SK-N-SH (cell line): ENCODE measurements at regions not wholly inside any gene's neighbourhood (a gene's known extent, or its start where the extent isn't known, plus 50 kb on each side); places are given as distances from the start of the nearest gene placed in this dataset.

Source experiments
- CTCF ChIA-PET: fragments of 300-600, 350-600 bp; formaldehyde crosslinking; extraction: SDS; loops from one replicate; lab custom pipeline; 2021; lab: Yijun Ruan, JAX
- POLR2A ChIA-PET: fragments of 350-600 bp; sonication (Branson Sonifier 250); formaldehyde crosslinking; extraction: SDS; loops from one replicate; lab custom pipeline; 2020; ENCODE audit warnings: antibody characterized with exemption, inconsistent platforms; lab: Yijun Ruan, JAX
- DNase-seq: peaks from one replicate; pipeline ENCODE4 v3.0.0; 2012
- H2AFZ ChIP-seq: fragments of 200-600 bp; sonication (generic); 2 replicates; pipeline ENCODE4 v1.8.1; 2016; ENCODE audit warnings: antibody characterized with exemption, mild to moderate bottlenecking, low read depth
- H3F3A ChIP-seq: fragments of 200-600 bp; sonication (generic); replicated peaks from 2 replicates; pipeline ENCODE3; 2016; ENCODE audit warnings: antibody characterized with exemption, mild to moderate bottlenecking; ENCODE audit not compliant: insufficient read depth
- H3K27ac ChIP-seq, 2 experiments: fragments of 200-500 bp in 1 of 2; fragments of 200-600 bp in 1 of 2; sonication (Bioruptor generic) in 1 of 2; sonication (generic), shearing (Covaris generic) in 1 of 2; 2 replicates each; pipeline versions ENCODE4 v1.5.1 to v1.6.1; 2014 to 2016; ENCODE audit warnings: low read depth in 2 of 2, inconsistent platforms in 1 of 2, low read length in 1 of 2, mild to moderate bottlenecking in 1 of 2, mixed read lengths in 1 of 2
- H3K27me3 ChIP-seq: fragments of 200-600 bp; sonication (generic), shearing (Covaris generic); 2 replicates; pipeline ENCODE4 v1.6.1; 2016; ENCODE audit warnings: mixed run types; ENCODE audit not compliant: insufficient read depth
- H3K36me3 ChIP-seq, 2 experiments: fragments of 200-500 bp in 1 of 2; fragments of 200-600 bp in 1 of 2; sonication (Bioruptor generic) in 1 of 2; sonication (generic) in 1 of 2; replicated peaks in 1 of 2; 2 replicates each; pipeline versions ENCODE3 to v1.5.1; 2014 to 2016; ENCODE audit warnings: low read length in 1 of 2, mild to moderate bottlenecking in 1 of 2; ENCODE audit not compliant: insufficient read depth in 2 of 2, control insufficient read depth in 1 of 2
- H3K4me1 ChIP-seq, 2 experiments: fragments of 200-500 bp in 1 of 2; fragments of 200-600 bp in 1 of 2; sonication (Bioruptor generic) in 1 of 2; sonication (generic), shearing (Covaris generic) in 1 of 2; 2 replicates each; pipeline versions ENCODE4 v1.5.1 to v1.6.1; 2014 to 2016; ENCODE audit warnings: low read depth in 1 of 2, low read length in 1 of 2, mixed run types in 1 of 2; ENCODE audit not compliant: insufficient read depth in 2 of 2, control insufficient read depth in 1 of 2
- H3K4me2 ChIP-seq: fragments of 200-600 bp; sonication (generic), shearing (Covaris generic); 2 replicates; pipeline ENCODE4 v1.6.1; 2017; ENCODE audit warnings: mixed run types
- H3K4me3 ChIP-seq, 2 experiments: fragments of 200-500 bp in 1 of 2; fragments of 200-600 bp in 1 of 2; sonication (Bioruptor generic) in 1 of 2; sonication (generic), shearing (Covaris generic) in 1 of 2; 2 replicates each; pipeline versions ENCODE4 v1.5.1 to v1.8.1; 2014 to 2016; ENCODE audit warnings: low read depth in 2 of 2, inconsistent platforms in 1 of 2, low read length in 1 of 2, mild to moderate bottlenecking in 1 of 2, mixed read lengths in 1 of 2, moderate library complexity in 1 of 2
- H3K79me2 ChIP-seq: fragments of 200-600 bp; sonication (generic); 2 replicates; pipeline ENCODE4 v1.8.1; 2017; ENCODE audit warnings: mild to moderate bottlenecking; ENCODE audit not compliant: insufficient read depth
- H3K9ac ChIP-seq: fragments of 200-600 bp; sonication (generic); 2 replicates; pipeline ENCODE4 v1.6.1; 2017; ENCODE audit warnings: mixed run types
- H3K9me2 ChIP-seq: fragments of 200-600 bp; sonication (generic); 2 replicates; pipeline ENCODE4 v1.6.1; 2017; ENCODE audit warnings: mixed run types
- H3K9me3 ChIP-seq: fragments of 200-600 bp; sonication (generic); 2 replicates; pipeline ENCODE4 v1.6.1; 2017; ENCODE audit warnings: mixed run types, mild to moderate bottlenecking, moderate library complexity
- H4K20me1 ChIP-seq: fragments of 200-600 bp; sonication (generic); 2 replicates; pipeline ENCODE4 v1.6.1; 2017; ENCODE audit warnings: mild to moderate bottlenecking, mixed run types; ENCODE audit not compliant: insufficient read depth
- CTCF ChIP-seq: fragments of 200-600 bp; sonication (generic); IDR thresholded peaks from 2 replicates; pipeline ENCODE4 v1.6.1; 2017; ENCODE audit warnings: antibody characterized with exemption, mild to moderate bottlenecking, moderate library complexity
- ELF1 ChIP-seq: IDR thresholded peaks from 2 replicates; pipeline ENCODE4 v1.4.0; 2012
- EP300 ChIP-seq, 2 experiments: IDR thresholded peaks; 2 replicates each; pipeline versions ENCODE4 v1.4.0 to v1.6.1; 2012; ENCODE audit warnings: borderline replicate concordance in 1 of 2, low read depth in 1 of 2, low read length in 1 of 2
- EZH2phosphoT487 ChIP-seq: fragments of 200-600 bp; sonication (generic); IDR thresholded peaks from 2 replicates; pipeline ENCODE4 v1.6.1; 2017; ENCODE audit warnings: low read depth, mixed run types, mild to moderate bottlenecking, antibody characterized with exemption, moderate library complexity, borderline replicate concordance
- FOSL2 ChIP-seq: IDR thresholded peaks from 2 replicates; pipeline ENCODE4 v1.4.0; 2012; ENCODE audit warnings: low read depth, mild to moderate bottlenecking, moderate library complexity, borderline replicate concordance
- FOXJ3 ChIP-seq: sonication (generic); formaldehyde crosslinking; IDR thresholded peaks from 2 replicates; pipeline ENCODE4 v1.5.1; 2020; ENCODE audit warnings: mild to moderate bottlenecking, missing genetic modification reagents
- GATA2 ChIP-seq: sonication (generic); formaldehyde crosslinking; IDR thresholded peaks from 2 replicates; pipeline ENCODE4 v1.5.0; 2020; ENCODE audit warnings: mild to moderate bottlenecking, missing genetic modification reagents
- JUND ChIP-seq: IDR thresholded peaks from 2 replicates; pipeline ENCODE4 v1.4.0; 2012
- RAD21 ChIP-seq: IDR thresholded peaks from 2 replicates; pipeline ENCODE4 v1.6.1; 2012; ENCODE audit warnings: mild to moderate bottlenecking, low read length
- RCOR1 ChIP-seq: fragments of 150-350 bp; IDR thresholded peaks from 2 replicates; pipeline ENCODE4 v1.6.1; 2017; ENCODE audit warnings: antibody characterized with exemption, low read length
- RFX5 ChIP-seq: IDR thresholded peaks from 2 replicates; pipeline ENCODE4 v1.6.1; 2012; ENCODE audit warnings: mild to moderate bottlenecking, improper control_type of control experiment, low read length
- SIN3A ChIP-seq: IDR thresholded peaks from 2 replicates; pipeline ENCODE4 v1.6.1; 2012; ENCODE audit warnings: low read depth, mild to moderate bottlenecking, low read length, moderate library complexity, borderline replicate concordance
- SMC3 ChIP-seq: IDR thresholded peaks from 2 replicates; pipeline ENCODE4 v1.6.1; 2012; ENCODE audit warnings: low read depth, low read length, improper control_type of control experiment
- USF2 ChIP-seq: fragments of 150-350 bp; IDR thresholded peaks from 2 replicates; pipeline ENCODE4 v1.6.1; 2017; ENCODE audit warnings: antibody characterized with exemption, low read length, low read depth, borderline replicate concordance
- WGBS: methylation state at CpG from one replicate; pipeline ENCODE4 v1.1.6; 2017; ENCODE audit warnings: low lambda C conversion rate; 5-methylcytosine and 5-hydroxymethylcytosine counted together
- TF ChIP-seq, protein P1 (sequence below): IDR thresholded peaks from 2 replicates; pipeline ENCODE4 v1.4.0; 2012; ENCODE audit warnings: low read depth, borderline replicate concordance
- TF ChIP-seq, protein P2 (sequence below): IDR thresholded peaks from 2 replicates; pipeline ENCODE4 v1.6.1; 2012; ENCODE audit warnings: mild to moderate bottlenecking, low read depth, low read length, moderate library complexity

- H3K4me1 ChIP-seq: no peaks in the 10 kb centered on the region; a peak in 1 of 4 replicates
- ChIA-PET CTCF (interaction anchor here (1.3 kb wide), 1 partner anchor 8 kb away, joined by 3 read pairs; no protein-coding TSS in a partner anchor), POLR2A (no interaction called here)
Observed at GRCh38 chr17:71964559-71964958, 156.3 kb upstream of the SOX9 start.

More at GRCh38 chr17:71964559-71964958, 156.3 kb upstream of the SOX9 start:
- Histone ChIP-seq H3K4me3 (no peak overlapping the region), H3K4me2 (no peak overlapping the region), H3F3A (no peaks in the 10 kb centered on the region), H3K27ac (no peak overlapping the region), H3K9me2 (no peaks in the 10 kb centered on the region), H2AFZ (no peak overlapping the region), H3K9me3 (no peaks in the 10 kb centered on the region), H4K20me1 (no peaks in the 10 kb centered on the region), H3K9ac (no peak overlapping the region), H3K27me3 (no peaks in the 10 kb centered on the region), H3K36me3 (no peaks in the 10 kb centered on the region), H3K79me2 (no peaks in the 10 kb centered on the region)
- WGBS: 77% methylated on average over 2 of the region's 2 CpGs
- TF ChIP-seq EZH2phosphoT487: no peak
- TF ChIP-seq USF2: no peak
- no peak for TF ChIP-seq RAD21
- TF ChIP-seq CTCF: no peak
- no peak for TF ChIP-seq FOSL2
- no peak for TF ChIP-seq JUND
- no peak for TF ChIP-seq RCOR1
- no peak for TF ChIP-seq GATA2
- TF ChIP-seq ELF1: no peak
- TF ChIP-seq SMC3: no peak
- TF ChIP-seq FOXJ3 (CRISPR knock-in tag): no peak
- TF ChIP-seq, protein P1, sequence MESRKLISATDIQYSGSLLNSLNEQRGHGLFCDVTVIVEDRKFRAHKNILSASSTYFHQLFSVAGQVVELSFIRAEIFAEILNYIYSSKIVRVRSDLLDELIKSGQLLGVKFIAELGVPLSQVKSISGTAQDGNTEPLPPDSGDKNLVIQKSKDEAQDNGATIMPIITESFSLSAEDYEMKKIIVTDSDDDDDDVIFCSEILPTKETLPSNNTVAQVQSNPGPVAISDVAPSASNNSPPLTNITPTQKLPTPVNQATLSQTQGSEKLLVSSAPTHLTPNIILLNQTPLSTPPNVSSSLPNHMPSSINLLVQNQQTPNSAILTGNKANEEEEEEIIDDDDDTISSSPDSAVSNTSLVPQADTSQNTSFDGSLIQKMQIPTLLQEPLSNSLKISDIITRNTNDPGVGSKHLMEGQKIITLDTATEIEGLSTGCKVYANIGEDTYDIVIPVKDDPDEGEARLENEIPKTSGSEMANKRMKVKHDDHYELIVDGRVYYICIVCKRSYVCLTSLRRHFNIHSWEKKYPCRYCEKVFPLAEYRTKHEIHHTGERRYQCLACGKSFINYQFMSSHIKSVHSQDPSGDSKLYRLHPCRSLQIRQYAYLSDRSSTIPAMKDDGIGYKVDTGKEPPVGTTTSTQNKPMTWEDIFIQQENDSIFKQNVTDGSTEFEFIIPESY: no peak
- TF ChIP-seq, protein P2, sequence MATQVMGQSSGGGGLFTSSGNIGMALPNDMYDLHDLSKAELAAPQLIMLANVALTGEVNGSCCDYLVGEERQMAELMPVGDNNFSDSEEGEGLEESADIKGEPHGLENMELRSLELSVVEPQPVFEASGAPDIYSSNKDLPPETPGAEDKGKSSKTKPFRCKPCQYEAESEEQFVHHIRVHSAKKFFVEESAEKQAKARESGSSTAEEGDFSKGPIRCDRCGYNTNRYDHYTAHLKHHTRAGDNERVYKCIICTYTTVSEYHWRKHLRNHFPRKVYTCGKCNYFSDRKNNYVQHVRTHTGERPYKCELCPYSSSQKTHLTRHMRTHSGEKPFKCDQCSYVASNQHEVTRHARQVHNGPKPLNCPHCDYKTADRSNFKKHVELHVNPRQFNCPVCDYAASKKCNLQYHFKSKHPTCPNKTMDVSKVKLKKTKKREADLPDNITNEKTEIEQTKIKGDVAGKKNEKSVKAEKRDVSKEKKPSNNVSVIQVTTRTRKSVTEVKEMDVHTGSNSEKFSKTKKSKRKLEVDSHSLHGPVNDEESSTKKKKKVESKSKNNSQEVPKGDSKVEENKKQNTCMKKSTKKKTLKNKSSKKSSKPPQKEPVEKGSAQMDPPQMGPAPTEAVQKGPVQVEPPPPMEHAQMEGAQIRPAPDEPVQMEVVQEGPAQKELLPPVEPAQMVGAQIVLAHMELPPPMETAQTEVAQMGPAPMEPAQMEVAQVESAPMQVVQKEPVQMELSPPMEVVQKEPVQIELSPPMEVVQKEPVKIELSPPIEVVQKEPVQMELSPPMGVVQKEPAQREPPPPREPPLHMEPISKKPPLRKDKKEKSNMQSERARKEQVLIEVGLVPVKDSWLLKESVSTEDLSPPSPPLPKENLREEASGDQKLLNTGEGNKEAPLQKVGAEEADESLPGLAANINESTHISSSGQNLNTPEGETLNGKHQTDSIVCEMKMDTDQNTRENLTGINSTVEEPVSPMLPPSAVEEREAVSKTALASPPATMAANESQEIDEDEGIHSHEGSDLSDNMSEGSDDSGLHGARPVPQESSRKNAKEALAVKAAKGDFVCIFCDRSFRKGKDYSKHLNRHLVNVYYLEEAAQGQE: no peak
- TF ChIP-seq EP300 (IDR thresholded peaks at IDR 0.05; ENCODE audit: borderline replicate concordance in 1 of 2, low read depth in 1 of 2, low read length in 1 of 2): no peak
- TF ChIP-seq SIN3A: no peak
- TF ChIP-seq RFX5: no peak
- DNase-seq: no peak
